ENCODE measurements at regions not wholly inside any gene's neighbourhood (a gene's known extent, or its start where the extent isn't known, plus 50 kb on each side); places are given as distances from the start of the nearest gene placed in this dataset.

DNA sequence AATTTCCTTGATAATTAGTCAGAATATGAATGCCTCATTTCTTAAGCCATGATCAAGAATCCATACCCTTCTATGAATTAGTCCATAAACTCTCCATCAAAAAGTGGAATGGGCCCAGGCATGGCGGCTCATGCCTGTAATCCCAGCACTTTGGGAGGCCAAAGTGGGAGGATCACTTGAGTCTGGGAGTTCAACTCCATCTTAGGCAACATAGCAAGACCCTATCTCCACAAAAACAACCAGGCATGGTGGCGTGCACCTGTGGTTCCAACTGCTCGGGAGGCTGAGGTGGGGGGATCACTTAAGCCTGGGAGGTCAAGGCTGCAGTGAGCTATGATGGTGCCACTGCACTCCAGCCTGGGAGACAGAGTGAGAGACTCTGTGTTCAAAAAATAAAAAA is 52.1 kb upstream of the SHANK2 start:
- no peak overlapping the region for H3K27ac ChIP-seq (ENCODE audit: low read depth in 2 of 2, low read length in 1 of 2)
- no peaks in the 10 kb centered on the region for H3K36me3 ChIP-seq (replicated peaks in 1 of 2; ENCODE audit: control insufficient read depth in 1 of 2, insufficient read depth in 2 of 2, low read length in 1 of 2)
- no peak overlapping the region for H3K4me3 ChIP-seq (ENCODE audit: low read depth in 2 of 2, low read length in 1 of 2)
- no peaks in the 10 kb centered on the region for H3K9me3 ChIP-seq
- no peaks in the 10 kb centered on the region for H3K4me1 ChIP-seq (ENCODE audit: control insufficient read depth in 1 of 2, insufficient read depth in 2 of 2, low read depth in 1 of 2, low read length in 1 of 2)
- no peaks in the 10 kb centered on the region for H3F3A ChIP-seq (replicated peaks; ENCODE audit: insufficient read depth)
- CTCF ChIA-PET = no interaction called here
- no peak for DNase-seq
- no peaks in the 10 kb centered on the region for H3K79me2 ChIP-seq (ENCODE audit: insufficient read depth)
- WGBS (ENCODE audit: low lambda C conversion rate) = 20% methylated on average over 2 of the region's 3 CpGs
- no peaks in the 10 kb centered on the region for H3K9me2 ChIP-seq
- no peak overlapping the region for H3K4me2 ChIP-seq
- TF ChIP-seq, protein P1, sequence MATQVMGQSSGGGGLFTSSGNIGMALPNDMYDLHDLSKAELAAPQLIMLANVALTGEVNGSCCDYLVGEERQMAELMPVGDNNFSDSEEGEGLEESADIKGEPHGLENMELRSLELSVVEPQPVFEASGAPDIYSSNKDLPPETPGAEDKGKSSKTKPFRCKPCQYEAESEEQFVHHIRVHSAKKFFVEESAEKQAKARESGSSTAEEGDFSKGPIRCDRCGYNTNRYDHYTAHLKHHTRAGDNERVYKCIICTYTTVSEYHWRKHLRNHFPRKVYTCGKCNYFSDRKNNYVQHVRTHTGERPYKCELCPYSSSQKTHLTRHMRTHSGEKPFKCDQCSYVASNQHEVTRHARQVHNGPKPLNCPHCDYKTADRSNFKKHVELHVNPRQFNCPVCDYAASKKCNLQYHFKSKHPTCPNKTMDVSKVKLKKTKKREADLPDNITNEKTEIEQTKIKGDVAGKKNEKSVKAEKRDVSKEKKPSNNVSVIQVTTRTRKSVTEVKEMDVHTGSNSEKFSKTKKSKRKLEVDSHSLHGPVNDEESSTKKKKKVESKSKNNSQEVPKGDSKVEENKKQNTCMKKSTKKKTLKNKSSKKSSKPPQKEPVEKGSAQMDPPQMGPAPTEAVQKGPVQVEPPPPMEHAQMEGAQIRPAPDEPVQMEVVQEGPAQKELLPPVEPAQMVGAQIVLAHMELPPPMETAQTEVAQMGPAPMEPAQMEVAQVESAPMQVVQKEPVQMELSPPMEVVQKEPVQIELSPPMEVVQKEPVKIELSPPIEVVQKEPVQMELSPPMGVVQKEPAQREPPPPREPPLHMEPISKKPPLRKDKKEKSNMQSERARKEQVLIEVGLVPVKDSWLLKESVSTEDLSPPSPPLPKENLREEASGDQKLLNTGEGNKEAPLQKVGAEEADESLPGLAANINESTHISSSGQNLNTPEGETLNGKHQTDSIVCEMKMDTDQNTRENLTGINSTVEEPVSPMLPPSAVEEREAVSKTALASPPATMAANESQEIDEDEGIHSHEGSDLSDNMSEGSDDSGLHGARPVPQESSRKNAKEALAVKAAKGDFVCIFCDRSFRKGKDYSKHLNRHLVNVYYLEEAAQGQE (IDR thresholded peaks at IDR 0.05; ENCODE audit: low read depth, low read length) = no peak
- H3K9ac ChIP-seq = no peak overlapping the region
- no peak overlapping the region for H2AFZ ChIP-seq (ENCODE audit: low read depth)
- H3K27me3 ChIP-seq (ENCODE audit: insufficient read depth) = no peaks in the 10 kb centered on the region
- POLR2A ChIA-PET = no interaction called here
- no peaks in the 10 kb centered on the region for H4K20me1 ChIP-seq (ENCODE audit: insufficient read depth)

GRCh38 chr11:71304045-71304444 is 51.7 kb upstream of the SHANK2 start:
- H3K9me2 ChIP-seq = no peaks in the 10 kb centered on the region
- H3K27me3 ChIP-seq (ENCODE audit: insufficient read depth) = no peaks in the 10 kb centered on the region
- no peak overlapping the region for H3K9ac ChIP-seq
- no peaks in the 10 kb centered on the region for H3F3A ChIP-seq (replicated peaks; ENCODE audit: insufficient read depth)
- H3K9me3 ChIP-seq = no peaks in the 10 kb centered on the region
- CTCF ChIA-PET = no interaction called here
- TF ChIP-seq FOXM1 (IDR thresholded peaks at IDR 0.05; ENCODE audit: low read depth) (no peak), GABPA (IDR thresholded peaks at IDR 0.05; ENCODE audit: low read depth) (no peak), EP300 (IDR thresholded peaks at IDR 0.05; ENCODE audit: borderline replicate concordance in 1 of 2, low read depth in 1 of 2, low read length in 1 of 2) (no peak), POLR2AphosphoS5 (IDR thresholded peaks at IDR 0.05; ENCODE audit: low read depth, low read length) (no peak)
- H3K27ac ChIP-seq (ENCODE audit: low read depth in 2 of 2, low read length in 1 of 2) = no peak overlapping the region
- no peaks in the 10 kb centered on the region for H3K36me3 ChIP-seq (replicated peaks in 1 of 2; ENCODE audit: control insufficient read depth in 1 of 2, insufficient read depth in 2 of 2, low read length in 1 of 2)
- H3K4me2 ChIP-seq = no peak overlapping the region
- H3K79me2 ChIP-seq (ENCODE audit: insufficient read depth) = no peaks in the 10 kb centered on the region
- H3K4me3 ChIP-seq (ENCODE audit: low read depth in 2 of 2, low read length in 1 of 2) = no peak overlapping the region
- H3K4me1 ChIP-seq (ENCODE audit: control insufficient read depth in 1 of 2, insufficient read depth in 2 of 2, low read depth in 1 of 2, low read length in 1 of 2) = no peaks in the 10 kb centered on the region
- POLR2A ChIA-PET = no interaction called here
- 27% methylated on average over 1 of the region's 1 CpG for WGBS (ENCODE audit: low lambda C conversion rate)
- no peak overlapping the region for H2AFZ ChIP-seq (ENCODE audit: low read depth)
- DNase-seq = no peak
- H4K20me1 ChIP-seq (ENCODE audit: insufficient read depth) = no peaks in the 10 kb centered on the region

DNA sequence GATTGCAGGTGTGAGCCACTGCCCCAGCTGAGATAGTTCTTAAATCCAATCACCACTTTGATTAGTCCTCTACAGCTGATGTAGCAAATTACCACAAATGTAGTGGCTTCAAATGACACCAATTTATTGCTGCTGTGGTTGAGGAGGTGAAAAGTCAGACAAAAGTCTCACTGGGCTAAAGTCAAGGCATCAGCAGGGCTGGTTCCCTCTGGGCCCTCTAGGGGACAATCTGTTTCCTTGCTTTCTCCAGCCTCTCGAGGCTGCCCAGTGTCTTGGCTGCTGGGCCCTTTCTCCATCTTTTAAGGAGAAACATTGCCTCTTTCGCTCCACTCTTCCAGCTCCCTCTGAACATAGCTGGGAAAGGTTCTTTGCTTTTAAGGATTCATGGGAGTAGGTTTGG is 50.5 kb upstream of the SHANK2 start:
- H4K20me1 ChIP-seq (ENCODE audit: insufficient read depth) = no peaks in the 10 kb centered on the region
- ChIA-PET POLR2A (no interaction called here), CTCF (interaction anchor here (0.7 kb wide), 1 partner anchor 820 kb away, joined by 3 read pairs; no protein-coding TSS in a partner anchor)
- H3K4me2 ChIP-seq = no peak overlapping the region
- no peaks in the 10 kb centered on the region for H3K79me2 ChIP-seq (ENCODE audit: insufficient read depth)
- H3K9me2 ChIP-seq = no peaks in the 10 kb centered on the region
- no peak overlapping the region for H3K4me3 ChIP-seq (ENCODE audit: low read depth in 2 of 2, low read length in 1 of 2)
- H3K27me3 ChIP-seq (ENCODE audit: insufficient read depth) = no peaks in the 10 kb centered on the region
- no peaks in the 10 kb centered on the region for H3K36me3 ChIP-seq (replicated peaks in 1 of 2; ENCODE audit: control insufficient read depth in 1 of 2, insufficient read depth in 2 of 2, low read length in 1 of 2)
- H3F3A ChIP-seq (replicated peaks; ENCODE audit: insufficient read depth) = no peaks in the 10 kb centered on the region
- H3K9me3 ChIP-seq = no peaks in the 10 kb centered on the region
- DNase-seq = no peak
- no peak overlapping the region for H3K27ac ChIP-seq (ENCODE audit: low read depth in 2 of 2, low read length in 1 of 2)
- no peak overlapping the region for H2AFZ ChIP-seq (ENCODE audit: low read depth)
- WGBS (ENCODE audit: low lambda C conversion rate) = 13% methylated on average over 2 of the region's 2 CpGs
- H3K9ac ChIP-seq = no peak overlapping the region
- no peaks in the 10 kb centered on the region for H3K4me1 ChIP-seq (ENCODE audit: control insufficient read depth in 1 of 2, insufficient read depth in 2 of 2, low read depth in 1 of 2, low read length in 1 of 2)
- no peak for TF ChIP-seq GABPA (IDR thresholded peaks at IDR 0.05; ENCODE audit: low read depth)
- no peak for TF ChIP-seq RCOR1 (IDR thresholded peaks at IDR 0.05; ENCODE audit: low read length)
- no peak for TF ChIP-seq USF2 (IDR thresholded peaks at IDR 0.05; ENCODE audit: borderline replicate concordance, low read depth, low read length)
- no peak for TF ChIP-seq MXI1 (IDR thresholded peaks at IDR 0.05; ENCODE audit: low read depth, low read length)
- TF ChIP-seq EZH2phosphoT487 (IDR thresholded peaks at IDR 0.05; ENCODE audit: borderline replicate concordance, low read depth) = no peak
- no peak for TF ChIP-seq NRF1 (IDR thresholded peaks at IDR 0.05; ENCODE audit: low read depth, low read length)
- no peak for TF ChIP-seq NFIC (IDR thresholded peaks at IDR 0.05; ENCODE audit: borderline replicate concordance)
- TF ChIP-seq, protein P2, sequence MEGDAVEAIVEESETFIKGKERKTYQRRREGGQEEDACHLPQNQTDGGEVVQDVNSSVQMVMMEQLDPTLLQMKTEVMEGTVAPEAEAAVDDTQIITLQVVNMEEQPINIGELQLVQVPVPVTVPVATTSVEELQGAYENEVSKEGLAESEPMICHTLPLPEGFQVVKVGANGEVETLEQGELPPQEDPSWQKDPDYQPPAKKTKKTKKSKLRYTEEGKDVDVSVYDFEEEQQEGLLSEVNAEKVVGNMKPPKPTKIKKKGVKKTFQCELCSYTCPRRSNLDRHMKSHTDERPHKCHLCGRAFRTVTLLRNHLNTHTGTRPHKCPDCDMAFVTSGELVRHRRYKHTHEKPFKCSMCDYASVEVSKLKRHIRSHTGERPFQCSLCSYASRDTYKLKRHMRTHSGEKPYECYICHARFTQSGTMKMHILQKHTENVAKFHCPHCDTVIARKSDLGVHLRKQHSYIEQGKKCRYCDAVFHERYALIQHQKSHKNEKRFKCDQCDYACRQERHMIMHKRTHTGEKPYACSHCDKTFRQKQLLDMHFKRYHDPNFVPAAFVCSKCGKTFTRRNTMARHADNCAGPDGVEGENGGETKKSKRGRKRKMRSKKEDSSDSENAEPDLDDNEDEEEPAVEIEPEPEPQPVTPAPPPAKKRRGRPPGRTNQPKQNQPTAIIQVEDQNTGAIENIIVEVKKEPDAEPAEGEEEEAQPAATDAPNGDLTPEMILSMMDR (IDR thresholded peaks at IDR 0.05) = no peak
- TF ChIP-seq FOXJ3 (CRISPR knock-in tag; IDR thresholded peaks at IDR 0.05) = no peak
- TF ChIP-seq SMC3 (IDR thresholded peaks at IDR 0.05; ENCODE audit: low read depth, low read length) = no peak
- TF ChIP-seq EP300 (IDR thresholded peaks at IDR 0.05; ENCODE audit: borderline replicate concordance in 1 of 2, low read depth in 1 of 2, low read length in 1 of 2) = no peak
- TF ChIP-seq SIN3A (IDR thresholded peaks at IDR 0.05; ENCODE audit: borderline replicate concordance, low read depth, low read length) = no peak
- no peak for TF ChIP-seq RAD21 (IDR thresholded peaks at IDR 0.05; ENCODE audit: low read length)
- TF ChIP-seq RXRA (IDR thresholded peaks at IDR 0.05; ENCODE audit: borderline replicate concordance, low read depth) = no peak
- no peak for TF ChIP-seq JUND (IDR thresholded peaks at IDR 0.05)

Measured in SK-N-SH (cell line).